Spleen (tissue), 7 donors: ENCODE measurements at regions not wholly inside any gene's neighbourhood (a gene's known extent, or its start where the extent isn't known, plus 50 kb on each side); places are given as distances from the start of the nearest gene placed in this dataset.

ENCODE experiments used
- CTCF ChIP-seq, 11 experiments: fragments of 200-600 bp in 7 of 11; fragments of 450-650 bp in 4 of 11; sonication (generic) in 4 of 11; IDR thresholded peaks in 8 of 11; conservative IDR thresholded peaks in 3 of 11; 1 replicate in 7 of 11; 2 replicates in 4 of 11; pipeline versions ENCODE4 v1.4.0 to v1.8.0; 2016 to 2021; ENCODE audit warnings: antibody characterized with exemption in 11 of 11, inconsistent platforms in 4 of 11, mild to moderate bottlenecking in 1 of 11
- POLR2AphosphoS5 ChIP-seq, 3 donors: sonication (generic); formaldehyde crosslinking; IDR thresholded peaks; one replicate each; pipeline ENCODE4 v1.5.1; 2017; ENCODE audit warnings: antibody characterized with exemption in 3 of 3
- donor health status: DM: no; HTN: no; CAD: no; lungs with moderate emphysema.
- donor health status: DM: no; HTN: no; CAD: no.
- donor health status: DM: no; HTN: no; CAD: no.

- TF ChIP-seq POLR2AphosphoS5 (IDR thresholded peaks at IDR 0.05) (no peak), CTCF (IDR thresholded peaks at IDR 0.05 in 8 of 11, conservative IDR thresholded peaks at IDR 0.05 in 3 of 11) (no peak)
These were observed 289.7 kb downstream of the HTR1B start for GRCh38 chr6:77173472-77174074.
